ENCODE measurements at regions not wholly inside any gene's neighbourhood (a gene's known extent, or its start where the extent isn't known, plus 50 kb on each side); places are given as distances from the start of the nearest gene placed in this dataset.

DNA sequence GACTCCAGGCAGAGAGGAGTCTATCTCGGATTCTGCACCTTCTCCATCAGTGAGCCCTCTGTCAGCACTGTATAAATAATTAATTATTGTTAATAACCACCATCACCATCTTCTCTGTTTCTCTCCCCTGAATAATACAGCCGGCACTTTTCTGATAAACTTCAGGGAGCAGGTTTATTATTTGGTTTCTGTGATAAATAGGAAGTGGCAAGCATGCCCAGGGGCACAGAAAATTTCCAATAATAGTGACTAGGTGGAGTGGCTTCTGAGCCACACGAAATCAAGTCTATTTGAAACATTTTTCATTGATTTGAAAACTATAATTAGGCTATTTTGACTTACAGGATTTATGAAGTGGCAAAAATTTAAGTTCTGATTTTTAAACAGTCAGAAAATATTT is 186.8 kb upstream of the TMEM229A start:
- H3K4me3 ChIP-seq, result no peak overlapping the region
- no peak overlapping the region for H3K27ac ChIP-seq
- H3K4me1 ChIP-seq, result no peaks in the 10 kb centered on the region
- H3K27me3 ChIP-seq, result no peaks in the 10 kb centered on the region
- H3K9me3 ChIP-seq, result no peaks in the 10 kb centered on the region
- TF ChIP-seq, protein P1, sequence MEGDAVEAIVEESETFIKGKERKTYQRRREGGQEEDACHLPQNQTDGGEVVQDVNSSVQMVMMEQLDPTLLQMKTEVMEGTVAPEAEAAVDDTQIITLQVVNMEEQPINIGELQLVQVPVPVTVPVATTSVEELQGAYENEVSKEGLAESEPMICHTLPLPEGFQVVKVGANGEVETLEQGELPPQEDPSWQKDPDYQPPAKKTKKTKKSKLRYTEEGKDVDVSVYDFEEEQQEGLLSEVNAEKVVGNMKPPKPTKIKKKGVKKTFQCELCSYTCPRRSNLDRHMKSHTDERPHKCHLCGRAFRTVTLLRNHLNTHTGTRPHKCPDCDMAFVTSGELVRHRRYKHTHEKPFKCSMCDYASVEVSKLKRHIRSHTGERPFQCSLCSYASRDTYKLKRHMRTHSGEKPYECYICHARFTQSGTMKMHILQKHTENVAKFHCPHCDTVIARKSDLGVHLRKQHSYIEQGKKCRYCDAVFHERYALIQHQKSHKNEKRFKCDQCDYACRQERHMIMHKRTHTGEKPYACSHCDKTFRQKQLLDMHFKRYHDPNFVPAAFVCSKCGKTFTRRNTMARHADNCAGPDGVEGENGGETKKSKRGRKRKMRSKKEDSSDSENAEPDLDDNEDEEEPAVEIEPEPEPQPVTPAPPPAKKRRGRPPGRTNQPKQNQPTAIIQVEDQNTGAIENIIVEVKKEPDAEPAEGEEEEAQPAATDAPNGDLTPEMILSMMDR (IDR thresholded peaks at IDR 0.05), result no peak
- no peak for TF ChIP-seq EP300 (IDR thresholded peaks at IDR 0.05)
- TF ChIP-seq POLR2A (IDR thresholded peaks at IDR 0.05), result no peak
- TF ChIP-seq POLR2AphosphoS5 (IDR thresholded peaks at IDR 0.05), result no peak
- ATAC-seq, result no peak
- no peaks in the 10 kb centered on the region for H3K36me3 ChIP-seq
- WGBS, 2 donors (ENCODE audit: low coverage in 1 of 2), result 61 to 70% methylated on average over 3 of the region's 3 CpGs

DNA sequence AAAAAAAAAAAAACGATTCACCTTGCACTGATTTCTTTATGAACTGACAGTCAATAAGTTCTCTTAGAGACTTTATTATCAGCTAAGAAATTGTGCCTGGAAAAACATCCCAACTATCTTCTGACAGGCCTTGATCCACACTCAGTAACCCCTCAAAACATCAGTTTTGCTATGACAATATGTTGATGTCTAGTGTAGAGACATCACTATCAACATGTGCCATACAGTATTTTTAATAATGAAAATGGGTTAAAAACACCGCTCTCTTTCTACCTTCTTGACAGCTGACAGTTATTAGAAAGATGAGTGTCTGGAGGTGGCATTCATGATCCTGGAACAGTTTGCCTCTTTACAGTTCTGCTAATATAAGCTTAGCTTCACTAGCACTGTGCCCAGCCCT is 175.8 kb upstream of the TMEM229A start:
- no peak overlapping the region for H3K27ac ChIP-seq
- no peaks in the 10 kb centered on the region for H3K4me1 ChIP-seq
- TF ChIP-seq POLR2A (IDR thresholded peaks at IDR 0.05), result no peak
- no peak for TF ChIP-seq EP300 (IDR thresholded peaks at IDR 0.05)
- TF ChIP-seq POLR2AphosphoS5 (IDR thresholded peaks at IDR 0.05), result no peak
- TF ChIP-seq, protein P1 (IDR thresholded peaks at IDR 0.05), result no peak
- ATAC-seq, result no peak
- 25 to 74% methylated on average over 1 to 2 of the region's 2 CpGs for WGBS, 2 donors (ENCODE audit: low coverage in 1 of 2)
- no peaks in the 10 kb centered on the region for H3K36me3 ChIP-seq
- no peak overlapping the region for H3K4me3 ChIP-seq
- no peaks in the 10 kb centered on the region for H3K27me3 ChIP-seq
- H3K9me3 ChIP-seq, result no peaks in the 10 kb centered on the region

DNA sequence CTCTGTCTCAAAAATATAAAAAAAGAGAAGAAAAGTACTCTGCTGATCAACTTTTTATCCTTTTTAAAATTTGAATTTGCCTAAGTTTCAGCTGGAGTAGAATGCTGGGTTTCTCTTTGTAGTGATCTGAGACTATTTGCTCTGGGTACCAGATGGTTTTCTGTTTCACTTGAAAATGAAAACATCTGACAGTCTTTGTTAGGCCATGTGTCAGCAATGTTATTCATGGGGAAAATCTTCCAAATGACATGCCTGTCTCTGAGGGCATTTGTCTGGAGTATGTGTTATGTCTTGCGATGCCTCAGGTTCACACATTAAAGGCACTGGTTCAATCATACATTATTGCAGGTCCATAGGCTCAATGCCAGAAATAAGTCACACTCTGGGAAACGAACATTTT is 175.3 kb upstream of the TMEM229A start:
- H3K27me3 ChIP-seq, result no peaks in the 10 kb centered on the region
- TF ChIP-seq, protein P1 (IDR thresholded peaks at IDR 0.05), result no peak
- TF ChIP-seq POLR2A (IDR thresholded peaks at IDR 0.05) (no peak), POLR2AphosphoS5 (IDR thresholded peaks at IDR 0.05) (no peak), EP300 (IDR thresholded peaks at IDR 0.05) (no peak)
- H3K27ac ChIP-seq, result no peak overlapping the region
- no peak for ATAC-seq
- H3K4me3 ChIP-seq, result no peak overlapping the region
- WGBS, 2 donors (ENCODE audit: low coverage in 1 of 2), result 41 to 49% methylated on average over 2 of the region's 2 CpGs
- no peaks in the 10 kb centered on the region for H3K4me1 ChIP-seq
- no peaks in the 10 kb centered on the region for H3K36me3 ChIP-seq
- H3K9me3 ChIP-seq, result no peaks in the 10 kb centered on the region

DNA sequence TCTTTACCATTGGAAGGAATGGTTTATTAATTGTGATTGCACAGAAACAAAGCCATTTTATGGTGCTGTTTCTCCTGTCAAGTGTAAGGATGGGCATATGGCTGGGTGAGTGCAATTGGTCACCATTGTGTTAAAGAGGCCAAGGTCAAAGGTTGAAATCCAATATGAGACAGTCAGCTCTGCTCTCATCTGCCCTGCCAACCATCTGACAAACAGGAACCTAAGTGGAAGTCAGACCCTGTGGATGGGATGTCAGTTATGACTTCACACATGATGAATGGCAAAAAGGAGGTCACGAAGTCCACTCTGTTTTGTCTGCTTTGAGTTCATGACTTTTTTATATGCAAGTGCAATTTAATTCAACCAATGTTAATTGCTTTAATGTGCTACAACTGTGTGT is 172.7 kb upstream of the TMEM229A start:
- no peak for ATAC-seq
- no peaks in the 10 kb centered on the region for H3K9me3 ChIP-seq
- H3K27ac ChIP-seq, result no peak overlapping the region
- H3K36me3 ChIP-seq, result no peaks in the 10 kb centered on the region
- 82% methylated on average over 1 of the region's 1 CpG for WGBS, 2 donors (ENCODE audit: low coverage in 1 of 2)
- no peaks in the 10 kb centered on the region for H3K4me1 ChIP-seq
- H3K27me3 ChIP-seq, result no peaks in the 10 kb centered on the region
- TF ChIP-seq, protein P1 (IDR thresholded peaks at IDR 0.05), result no peak
- TF ChIP-seq EP300 (IDR thresholded peaks at IDR 0.05) (no peak), POLR2A (IDR thresholded peaks at IDR 0.05) (no peak), POLR2AphosphoS5 (IDR thresholded peaks at IDR 0.05) (no peak)
- no peak overlapping the region for H3K4me3 ChIP-seq

DNA sequence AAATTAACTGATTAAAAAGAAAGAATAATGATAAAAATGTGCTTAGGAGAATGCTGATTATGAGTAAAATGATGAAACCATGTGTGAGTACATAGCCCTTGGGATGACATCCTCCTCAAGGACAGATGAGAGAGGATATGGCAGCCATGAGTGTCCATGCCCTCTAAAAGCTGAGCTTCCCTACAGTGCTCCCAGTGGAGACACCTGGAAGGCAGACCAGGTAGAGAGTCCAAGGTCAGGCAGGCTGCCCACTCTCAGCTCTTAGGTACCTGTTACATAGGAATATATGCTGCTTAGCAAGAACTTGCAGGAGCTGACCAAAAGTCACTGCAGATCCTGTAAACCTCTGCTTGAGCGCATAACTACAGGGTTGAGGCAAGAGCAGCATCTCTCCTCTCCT is 169.7 kb upstream of the TMEM229A start:
- Histone ChIP-seq H3K27me3 (no peaks in the 10 kb centered on the region), H3K9me3 (no peaks in the 10 kb centered on the region), H3K27ac (no peak overlapping the region), H3K4me1 (no peaks in the 10 kb centered on the region), H3K4me3 (no peak overlapping the region), H3K36me3 (no peaks in the 10 kb centered on the region)
- ATAC-seq, result no peak
- TF ChIP-seq EP300 (IDR thresholded peaks at IDR 0.05) (no peak), POLR2AphosphoS5 (IDR thresholded peaks at IDR 0.05) (no peak), POLR2A (IDR thresholded peaks at IDR 0.05) (no peak)
- TF ChIP-seq, protein P1 (IDR thresholded peaks at IDR 0.05), result no peak
- no CpG with 5 or more reads among the region's 1 CpG for WGBS, 2 donors (ENCODE audit: low coverage in 1 of 2)
